Keratinocyte (primary cell): ENCODE measurements at regions not wholly inside any gene's neighbourhood (a gene's known extent, or its start where the extent isn't known, plus 50 kb on each side); places are given as distances from the start of the nearest gene placed in this dataset.

Experiments
- CTCF ChIP-seq, 3 experiments: IDR thresholded peaks in 1 of 3; conservative IDR thresholded peaks in 1 of 3; optimal IDR thresholded peaks in 1 of 3; 2 replicates in 2 of 3; 3 replicates in 1 of 3; pipeline versions ENCODE3 to v1.5.1; 2011; ENCODE audit warnings: low read length in 3 of 3, mild to moderate bottlenecking in 3 of 3, moderate library complexity in 2 of 3, control low read depth in 1 of 3, inconsistent platforms in 1 of 3; ENCODE audit not compliant: insufficient read depth in 2 of 3; ENCODE audit errors: extremely low read depth in 1 of 3
- EZH2 ChIP-seq: IDR thresholded peaks from one replicate; pipeline ENCODE4 v1.6.1; 2012; ENCODE audit warnings: inconsistent platforms, mild to moderate bottlenecking, low read length, moderate library complexity

- no peak for TF ChIP-seq CTCF (optimal IDR thresholded peaks at IDR 0.05 in 1 of 3, IDR thresholded peaks at IDR 0.05 in 1 of 3, conservative IDR thresholded peaks at IDR 0.05 in 1 of 3; ENCODE audit: extremely low read depth in 1 of 3, insufficient read depth in 2 of 3, low read length in 3 of 3)
- no peak for TF ChIP-seq EZH2
Observed at GRCh38 chr2:107088156-107088555, 202.2 kb upstream of the ST6GAL2 start.
